SK-N-MC (cell line): ENCODE measurements at regions not wholly inside any gene's neighbourhood (a gene's known extent, or its start where the extent isn't known, plus 50 kb on each side); places are given as distances from the start of the nearest gene placed in this dataset.

ENCODE experiments used
- EZH2 ChIP-seq: fragments of 200-600 bp; sonication (generic); IDR thresholded peaks from one replicate; pipeline ENCODE4 v1.6.1; 2017; ENCODE audit warnings: antibody characterized with exemption
- FOXP2 ChIP-seq: optimal IDR thresholded peaks from 2 replicates; pipeline ENCODE3; 2011; ENCODE audit warnings: mild to moderate bottlenecking, moderate library complexity; ENCODE audit not compliant: insufficient read depth; ENCODE audit errors: extremely low read length, control extremely low read depth

- no peak for TF ChIP-seq EZH2
- no peak for TF ChIP-seq FOXP2
Observed at GRCh38 chr2:457262-457661, 169.4 kb upstream of the ALKAL2 start.
